Thyroid gland (tissue), 4 donors: ENCODE measurements at regions not wholly inside any gene's neighbourhood (a gene's known extent, or its start where the extent isn't known, plus 50 kb on each side); places are given as distances from the start of the nearest gene placed in this dataset.

Experiments
- CTCF ChIP-seq, 6 experiments: fragments of 200-600 bp in 3 of 6; fragments of 450-650 bp in 3 of 6; sonication (generic) in 3 of 6; IDR thresholded peaks; one replicate each; pipeline ENCODE4 v1.5.1; 2016 to 2019; ENCODE audit warnings: antibody characterized with exemption in 6 of 6, mild to moderate bottlenecking in 2 of 6, inconsistent platforms in 1 of 6, moderate library complexity in 1 of 6
- POLR2A ChIP-seq, 2 donors: fragments of 450-650 bp; IDR thresholded peaks; one replicate each; pipeline ENCODE4 v1.6.1; 2017; ENCODE audit warnings: antibody characterized with exemption in 2 of 2, mild to moderate bottlenecking in 2 of 2, moderate library complexity in 1 of 2

GRCh38 chr1:14474856-14475255 is 123.6 kb upstream of the KAZN start:
- TF ChIP-seq POLR2A (IDR thresholded peaks at IDR 0.05) (no peak), CTCF (IDR thresholded peaks at IDR 0.05) (no peak)
